H9 (cell line): ENCODE measurements at regions not wholly inside any gene's neighbourhood (a gene's known extent, or its start where the extent isn't known, plus 50 kb on each side); places are given as distances from the start of the nearest gene placed in this dataset.

ENCODE experiments used
- DNase-seq: peaks from one replicate; pipeline ENCODE4 v3.0.0-alpha.2; 2017
- H2AFZ ChIP-seq: one replicate; pipeline ENCODE4 v1.6.1; 2013; ENCODE audit warnings: mild to moderate bottlenecking, low read length, control low read depth, moderate library complexity
- H2AK5ac ChIP-seq: 2 replicates; pipeline ENCODE4 v1.6.1; 2013; ENCODE audit warnings: low read length, control low read depth, mixed read lengths; ENCODE audit not compliant: insufficient read length
- H2BK120ac ChIP-seq: one replicate; pipeline ENCODE4 v1.6.1; 2013; ENCODE audit warnings: low read depth, mild to moderate bottlenecking, low read length, control low read depth, inconsistent platforms; ENCODE audit not compliant: poor library complexity, severe bottlenecking
- H2BK12ac ChIP-seq: 2 replicates; pipeline ENCODE4 v1.6.1; 2013; ENCODE audit warnings: low read length, control low read depth, mixed read lengths, low read depth; ENCODE audit not compliant: insufficient read length
- H2BK15ac ChIP-seq: 2 replicates; pipeline ENCODE4 v1.6.1; 2013; ENCODE audit warnings: low read depth, low read length, control low read depth
- H2BK20ac ChIP-seq: one replicate; pipeline ENCODE4 v1.6.1; 2013; ENCODE audit warnings: low read depth, mild to moderate bottlenecking, low read length, control low read depth, inconsistent platforms; ENCODE audit not compliant: poor library complexity, severe bottlenecking
- H2BK5ac ChIP-seq: 2 replicates; pipeline ENCODE4 v1.6.1; 2013; ENCODE audit warnings: low read length, control low read depth, mixed read lengths; ENCODE audit not compliant: insufficient read length
- H3K14ac ChIP-seq: 2 replicates; pipeline ENCODE4 v1.6.1; 2013; ENCODE audit warnings: low read length, control low read depth; ENCODE audit not compliant: insufficient read depth
- H3K18ac ChIP-seq: 2 replicates; pipeline ENCODE4 v1.6.1; 2013; ENCODE audit warnings: low read depth, mild to moderate bottlenecking, mixed read lengths, low read length, control low read depth; ENCODE audit not compliant: insufficient read length
- H3K23ac ChIP-seq: 2 replicates; pipeline ENCODE4 v1.6.1; 2013; ENCODE audit warnings: low read length, control low read depth, mixed read lengths, low read depth; ENCODE audit not compliant: insufficient read length
- H3K23me2 ChIP-seq: 2 replicates; pipeline ENCODE4 v1.6.1; 2013; ENCODE audit warnings: low read depth, mild to moderate bottlenecking, mixed read lengths, low read length, control low read depth; ENCODE audit not compliant: insufficient read length, poor library complexity, severe bottlenecking
- H3K27ac ChIP-seq: 2 replicates; pipeline ENCODE4 v1.5.1; 2013; ENCODE audit warnings: low read length, control low read depth, mixed read lengths, low read depth; ENCODE audit not compliant: insufficient read length
- H3K27me3 ChIP-seq: 2 replicates; pipeline ENCODE4 v1.6.1; 2013; ENCODE audit warnings: low read length, control low read depth, inconsistent platforms; ENCODE audit not compliant: insufficient read depth
- H3K4ac ChIP-seq: 2 replicates; pipeline ENCODE4 v1.6.1; 2013; ENCODE audit warnings: low read depth, mild to moderate bottlenecking, control low read depth, inconsistent platforms, low read length, moderate library complexity
- H3K4me1 ChIP-seq: 2 replicates; pipeline ENCODE4 v1.6.1; 2013; ENCODE audit warnings: low read length, control low read depth, inconsistent platforms; ENCODE audit not compliant: insufficient read depth
- H3K4me2 ChIP-seq: 2 replicates; pipeline ENCODE4 v1.6.1; 2013; ENCODE audit warnings: low read length, control low read depth, mixed read lengths; ENCODE audit not compliant: insufficient read length, insufficient read depth
- H3K56ac ChIP-seq: 2 replicates; pipeline ENCODE4 v1.6.1; 2013; ENCODE audit warnings: low read depth, mild to moderate bottlenecking, mixed read lengths, low read length, control low read depth; ENCODE audit not compliant: insufficient read length
- H3K79me1 ChIP-seq: 2 replicates; pipeline ENCODE4 v1.6.1; 2013; ENCODE audit warnings: low read depth, mild to moderate bottlenecking, moderate library complexity, low read length, control low read depth, inconsistent platforms; ENCODE audit not compliant: insufficient read depth, poor library complexity, severe bottlenecking
- H3K79me2 ChIP-seq: 2 replicates; pipeline ENCODE4 v1.6.1; 2013; ENCODE audit warnings: low read length, control low read depth, inconsistent platforms; ENCODE audit not compliant: insufficient read depth
- H3K9ac ChIP-seq: 2 replicates; pipeline ENCODE4 v1.6.1; 2013; ENCODE audit warnings: low read length, control low read depth, mixed read lengths; ENCODE audit not compliant: insufficient read length; ENCODE audit errors: extremely low read depth
- H3K9me3 ChIP-seq: one replicate; pipeline ENCODE4 v1.6.1; 2013; ENCODE audit warnings: low read depth, low read length, inconsistent platforms; ENCODE audit not compliant: control insufficient read depth
- H3T11ph ChIP-seq: one replicate; pipeline ENCODE4 v1.6.1; 2013; ENCODE audit warnings: mild to moderate bottlenecking, low read length, control low read depth, inconsistent platforms
- H4K20me1 ChIP-seq: one replicate; pipeline ENCODE4 v1.6.1; 2013; ENCODE audit not compliant: control insufficient read depth, insufficient read length, insufficient read depth
- H4K5ac ChIP-seq: 2 replicates; pipeline ENCODE4 v1.6.1; 2013; ENCODE audit warnings: low read depth, mild to moderate bottlenecking, mixed read lengths, low read length, control low read depth; ENCODE audit not compliant: insufficient read length
- H4K8ac ChIP-seq: replicated peaks from 2 replicates; pipeline ENCODE4 v1.6.1; 2013; ENCODE audit warnings: low read length, control low read depth, mixed read lengths, low read depth; ENCODE audit not compliant: insufficient read length
- H4K91ac ChIP-seq: 2 replicates; pipeline ENCODE4 v1.6.1; 2013; ENCODE audit warnings: low read depth, mild to moderate bottlenecking, moderate library complexity, mixed read lengths, low read length, control low read depth; ENCODE audit not compliant: insufficient read length
- H3K27ac Mint-ChIP-seq, 3 experiments: 2 replicates in 2 of 3; 3 replicates in 1 of 3; pipeline ENCODE4 v1.8.0; 2020 to 2021; ENCODE audit warnings: mixed read lengths in 3 of 3, mild to moderate bottlenecking in 1 of 3, moderate library complexity in 1 of 3
- H3K27me3 Mint-ChIP-seq: 2 replicates; pipeline ENCODE4 v1.8.0; 2021; ENCODE audit warnings: low read depth, mild to moderate bottlenecking, moderate library complexity, mixed read lengths
- H3K36me3 Mint-ChIP-seq, 3 experiments: 2 replicates in 2 of 3; 3 replicates in 1 of 3; pipeline ENCODE4 v1.8.0; 2020 to 2021; ENCODE audit warnings: low read depth in 3 of 3, mixed read lengths in 3 of 3; ENCODE audit not compliant: insufficient read depth in 1 of 3
- H3K4me1 Mint-ChIP-seq, 2 experiments: 2 replicates each; pipeline ENCODE4 v1.8.0; 2020; ENCODE audit warnings: mixed read lengths in 2 of 2
- H3K4me3 Mint-ChIP-seq, 2 experiments: 2 replicates in 1 of 2; 3 replicates in 1 of 2; pipeline ENCODE4 v1.8.0; 2020 to 2021; ENCODE audit warnings: mild to moderate bottlenecking in 2 of 2, mixed read lengths in 2 of 2, moderate library complexity in 1 of 2
- H3K9me3 Mint-ChIP-seq, 2 experiments: 2 replicates in 1 of 2; 3 replicates in 1 of 2; pipeline ENCODE4 v1.8.0; 2020; ENCODE audit warnings: mild to moderate bottlenecking in 2 of 2, mixed read lengths in 2 of 2, moderate library complexity in 1 of 2
- CTCF ChIP-seq: fragments of 200-600 bp; sonication (generic); conservative IDR thresholded peaks from 3 replicates; pipeline ENCODE4 v1.8.0; 2021; ENCODE audit warnings: antibody characterized with exemption, mild to moderate bottlenecking
- WGBS: extraction: QIAGEN DNeasy Blood & Tissue Kit; methylation state at CpG from one replicate; pipeline ENCODE4 v1.1.7; 2013; ENCODE audit warnings: missing lambda C conversion rate, low lambda C conversion rate, mixed read lengths; ENCODE audit not compliant: insufficient read length; ENCODE audit errors: extremely low coverage; 5-methylcytosine and 5-hydroxymethylcytosine counted together

- Histone ChIP-seq H3K27ac (no peak overlapping the region), H2BK12ac (no peak overlapping the region), H3K18ac (no peak overlapping the region), H3K4me2 (no peak overlapping the region), H4K5ac (no peak overlapping the region), H2BK120ac (no peak overlapping the region), H3K4me1 (peaks cover 6% of the 10 kb centered on the region; the same call in 1 of the 2 replicates), H3T11ph (no peak overlapping the region), H3K56ac (no peak overlapping the region), H2AFZ (no peak overlapping the region), H2AK5ac (no peak overlapping the region), H3K9ac (no peak overlapping the region), H3K14ac (no peak overlapping the region), H3K27me3 (no peaks in the 10 kb centered on the region), H3K9me3 (no peaks in the 10 kb centered on the region), H4K91ac (no peak overlapping the region), H3K79me2 (no peaks in the 10 kb centered on the region), H2BK20ac (no peak overlapping the region), H3K23me2 (no peaks in the 10 kb centered on the region), H2BK15ac (no peak overlapping the region), H4K20me1 (no peaks in the 10 kb centered on the region), H3K79me1 (no peaks in the 10 kb centered on the region), H4K8ac (no peak overlapping the region), H2BK5ac (no peak overlapping the region), H3K23ac (no peak overlapping the region), H3K4ac (no peak overlapping the region)
- DNase-seq: no peak
- Mint-ChIP-seq H3K27me3 (no peaks in the 10 kb centered on the region), H3K9me3 (no peaks in the 10 kb centered on the region; a peak in 1 of 5 replicates), H3K36me3 (no peaks in the 10 kb centered on the region; a peak in 1 of 7 replicates), H3K4me1 (0 out of 4 replicates have a peak, but pooled peaks cover 0 to 2% of the 10 kb centered on the region in 2 experiments), H3K4me3 (no peak overlapping the region), H3K27ac (no peak overlapping the region)
- TF ChIP-seq CTCF: no peak
- no CpG with 5 or more reads among the region's 4 CpGs for WGBS
Observed at GRCh38 chr16:66049865-66050264, 316.6 kb upstream of the CDH5 start.
